Activated T-helper 1 cell treated with anti-CD3 and anti-CD28 coated beads, Interleukin-12 subunit alpha, Interleukin-12 subunit beta, Interleukin-2, Interleukin-4 antibody, amounts not matched to agents 30 ng/mL and 10 ng/mL and 1 ng/mL, durations not matched to agents 14 hours and 24 hours and 36 hours (primary cell): ENCODE measurements at regions not wholly inside any gene's neighbourhood (a gene's known extent, or its start where the extent isn't known, plus 50 kb on each side); places are given as distances from the start of the nearest gene placed in this dataset.

ENCODE experiments used
- DNase-seq: peaks from one replicate; pipeline ENCODE4 v3.0.0; 2021; ENCODE audit warnings: low spot score
- H3K27ac Mint-ChIP-seq: one replicate; pipeline ENCODE4 v1.8.0; 2021; ENCODE audit warnings: mild to moderate bottlenecking, mixed read lengths
- H3K27me3 Mint-ChIP-seq: one replicate; pipeline ENCODE4 v1.8.0; 2022; ENCODE audit warnings: mild to moderate bottlenecking, moderate library complexity, mixed read lengths; ENCODE audit not compliant: insufficient read depth
- H3K36me3 Mint-ChIP-seq: one replicate; pipeline ENCODE4 v1.8.0; 2021; ENCODE audit warnings: low read depth, mixed read lengths
- H3K4me1 Mint-ChIP-seq: one replicate; pipeline ENCODE4 v1.8.0; 2021; ENCODE audit warnings: low read depth, mixed read lengths
- H3K4me3 Mint-ChIP-seq: one replicate; pipeline ENCODE4 v1.8.0; 2021; ENCODE audit warnings: mild to moderate bottlenecking, moderate library complexity, mixed read lengths
- H3K9me3 Mint-ChIP-seq: one replicate; pipeline ENCODE4 v1.8.0; 2021; ENCODE audit warnings: mixed read lengths
- intact Hi-C: fragments of 100-400 bp; cut with micrococcal nuclease; formaldehyde crosslinking; loops from one replicate; pipeline ENCODE4 v1.15.1; 2024

DNA sequence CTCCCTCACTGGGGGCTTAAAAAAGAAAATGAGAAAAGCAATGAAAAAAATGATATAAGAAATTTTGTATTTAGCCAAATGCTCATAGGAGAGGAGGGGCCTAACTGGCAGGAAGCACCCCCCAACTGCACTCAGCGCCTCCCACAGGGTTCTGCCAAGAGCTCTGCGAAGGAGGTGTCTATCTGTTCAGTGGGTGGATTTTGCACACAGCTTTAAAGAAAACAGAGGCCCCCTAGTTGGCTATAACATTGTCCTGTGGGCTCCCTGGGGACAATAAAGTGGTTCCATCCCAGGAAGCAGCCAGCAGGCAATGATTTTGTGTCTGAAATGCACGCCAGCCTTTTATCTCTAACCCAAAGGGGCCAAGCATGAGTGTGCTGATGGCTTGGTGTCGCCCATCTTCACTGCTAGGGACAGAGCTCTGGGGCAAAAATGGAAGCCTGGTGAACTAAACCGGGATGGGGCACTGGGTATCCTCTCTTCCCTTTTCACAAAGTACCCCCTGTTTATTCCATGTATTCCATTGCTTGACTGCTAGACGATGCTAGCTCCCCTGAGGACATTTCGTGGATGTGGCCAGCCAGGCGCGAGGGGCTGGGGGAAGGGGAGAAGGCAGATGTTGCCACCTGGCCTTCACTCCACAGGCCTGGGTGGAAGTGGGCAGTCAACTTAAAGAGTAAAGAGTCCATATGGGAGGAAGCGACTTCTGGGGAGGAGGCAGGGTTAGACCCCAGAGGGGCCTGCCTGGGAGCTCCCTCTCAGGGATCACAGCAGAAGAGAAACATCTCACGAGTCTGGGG is 205.7 kb downstream of the CYP26B1 start:
- no peak for DNase-seq

DNA sequence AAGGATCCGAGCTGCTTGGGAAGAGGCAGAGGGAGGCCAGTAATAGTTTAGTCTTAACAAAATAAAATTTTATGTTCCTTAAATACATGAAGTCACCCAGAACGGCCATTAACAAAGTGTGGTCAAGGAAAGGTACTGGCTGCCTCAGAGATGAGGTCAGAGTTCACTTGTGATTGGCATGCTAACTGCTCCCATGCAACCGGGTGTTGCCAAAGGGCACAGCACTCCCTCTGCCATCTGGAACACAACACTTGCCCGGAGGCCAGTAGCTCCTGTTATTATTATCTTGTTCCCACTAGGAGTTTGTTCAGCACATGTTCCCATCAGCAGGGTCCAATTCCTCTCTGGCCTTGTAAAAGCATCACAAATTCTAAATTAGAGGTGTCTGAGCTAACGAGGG is 207.0 kb downstream of the CYP26B1 start:
- no peaks in the 10 kb centered on the region for H3K4me1 Mint-ChIP-seq
- H3K36me3 Mint-ChIP-seq: no peaks in the 10 kb centered on the region
- no peak for DNase-seq
- H3K9me3 Mint-ChIP-seq: no peaks in the 10 kb centered on the region
- H3K27ac Mint-ChIP-seq: no peak overlapping the region
- H3K4me3 Mint-ChIP-seq: no peak overlapping the region
- intact Hi-C loops: no loop called here
- H3K27me3 Mint-ChIP-seq: peaks cover 6% of the 10 kb centered on the region

More for the DNA sequence above, 205.7 kb downstream of the CYP26B1 start:
- no peaks in the 10 kb centered on the region for H3K4me1 Mint-ChIP-seq
- no peak overlapping the region for H3K4me3 Mint-ChIP-seq
- intact Hi-C loops: no loop called here
- H3K9me3 Mint-ChIP-seq: no peaks in the 10 kb centered on the region
- H3K27ac Mint-ChIP-seq: no peak overlapping the region
- H3K36me3 Mint-ChIP-seq: no peaks in the 10 kb centered on the region
- H3K27me3 Mint-ChIP-seq: peaks cover 10% of the 10 kb centered on the region

DNA sequence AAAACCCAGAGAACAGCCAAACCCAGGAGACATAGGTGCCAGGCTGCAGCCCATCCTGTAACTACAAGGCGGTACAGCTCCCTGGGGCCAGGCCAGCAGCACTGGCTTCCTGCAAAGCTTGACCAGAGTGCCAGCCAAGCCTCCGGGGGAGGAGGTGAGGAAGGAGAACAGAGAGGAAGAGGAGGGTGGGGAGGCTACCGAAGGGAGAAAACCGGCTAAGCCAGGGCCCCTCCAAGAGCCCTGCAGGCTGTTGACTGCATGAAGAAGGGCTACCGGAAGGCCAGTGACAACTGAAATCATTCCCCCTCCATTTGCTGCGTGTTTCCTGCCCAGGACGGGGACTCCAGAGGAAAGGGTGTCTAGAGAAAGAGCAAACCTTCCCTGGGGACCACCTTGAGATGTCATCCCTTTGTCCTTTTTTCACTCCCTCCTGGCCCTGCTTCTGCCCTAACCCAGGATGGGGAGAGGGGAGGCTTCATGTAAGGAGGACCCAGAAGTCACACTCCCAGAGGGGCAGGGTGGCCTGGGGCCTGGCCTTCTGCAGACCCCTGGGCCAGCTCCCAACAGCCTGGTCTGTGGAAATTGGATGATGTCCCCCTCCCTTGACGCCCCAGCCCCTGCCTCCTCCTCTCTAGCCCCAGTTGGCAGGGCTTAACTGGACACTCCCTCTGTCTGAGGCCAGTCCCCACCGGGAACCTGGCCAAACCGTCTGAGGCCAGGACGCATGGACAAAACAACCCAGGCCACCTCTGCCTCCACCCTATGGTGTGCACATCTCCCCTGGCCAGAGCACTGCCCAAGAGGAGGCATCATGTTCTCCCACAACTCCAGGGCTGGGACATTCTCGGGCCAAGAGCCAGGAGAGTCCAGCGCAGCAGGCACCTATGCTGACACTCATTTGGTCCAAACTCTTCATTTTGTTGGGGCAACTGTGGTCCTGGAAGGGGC is 207.8 kb downstream of the CYP26B1 start:
- peaks cover 6% of the 10 kb centered on the region for H3K27me3 Mint-ChIP-seq
- intact Hi-C loops: no loop called here
- no peak overlapping the region for H3K27ac Mint-ChIP-seq
- no peak for DNase-seq
- no peak overlapping the region for H3K4me3 Mint-ChIP-seq
- no peaks in the 10 kb centered on the region for H3K9me3 Mint-ChIP-seq
- H3K36me3 Mint-ChIP-seq: no peaks in the 10 kb centered on the region
- H3K4me1 Mint-ChIP-seq: no peaks in the 10 kb centered on the region

DNA sequence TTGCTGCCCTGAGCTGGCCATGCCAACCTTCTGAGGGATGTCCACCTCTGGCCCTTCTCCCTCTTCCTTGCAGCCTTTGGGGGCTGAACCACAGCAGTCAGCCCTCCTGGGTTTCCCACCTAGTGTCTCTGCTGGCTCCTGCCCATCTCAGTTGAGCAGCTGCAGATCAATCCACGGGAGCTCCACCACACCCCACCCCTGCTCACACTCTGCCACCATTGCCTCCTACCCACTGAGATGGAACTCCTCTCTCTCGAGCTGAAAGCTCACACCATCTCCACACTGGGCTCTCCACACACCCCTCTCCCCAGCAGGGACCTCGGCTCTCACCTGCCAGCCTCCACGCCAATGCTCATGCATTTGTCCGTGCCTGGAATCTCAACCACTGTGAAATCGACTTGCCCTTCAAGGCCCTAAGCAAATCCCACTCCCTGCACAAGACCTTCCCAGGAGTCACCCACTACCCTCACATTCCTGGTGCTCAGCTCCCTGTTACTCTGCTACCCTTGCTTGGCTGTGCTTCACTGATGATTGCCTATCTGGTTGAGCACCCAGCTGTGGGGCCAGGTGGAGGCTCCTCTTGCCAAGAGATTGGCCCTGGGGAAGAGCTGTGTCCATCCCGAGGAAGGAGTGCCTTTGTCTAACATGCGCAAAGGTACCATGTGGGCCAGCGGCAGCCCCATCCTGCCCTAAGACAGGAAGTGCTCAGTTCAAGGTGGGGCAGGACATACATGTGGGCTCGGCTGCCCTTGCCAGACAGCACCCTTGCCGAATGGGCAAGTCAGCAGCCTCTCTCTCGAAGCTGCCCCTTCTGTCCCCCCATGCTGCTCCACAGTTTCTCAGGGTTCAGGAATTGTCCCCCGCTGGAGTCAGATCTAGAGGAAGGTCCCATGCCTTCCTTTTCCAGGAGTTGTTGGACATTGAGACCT is 208.7 kb downstream of the CYP26B1 start:
- no peaks in the 10 kb centered on the region for H3K36me3 Mint-ChIP-seq
- DNase-seq: no peak
- H3K4me3 Mint-ChIP-seq: no peak overlapping the region
- H3K4me1 Mint-ChIP-seq: no peaks in the 10 kb centered on the region
- H3K27ac Mint-ChIP-seq: no peak overlapping the region
- H3K9me3 Mint-ChIP-seq: no peaks in the 10 kb centered on the region
- H3K27me3 Mint-ChIP-seq: peaks cover 5% of the 10 kb centered on the region
- intact Hi-C loops: no loop called here

DNA sequence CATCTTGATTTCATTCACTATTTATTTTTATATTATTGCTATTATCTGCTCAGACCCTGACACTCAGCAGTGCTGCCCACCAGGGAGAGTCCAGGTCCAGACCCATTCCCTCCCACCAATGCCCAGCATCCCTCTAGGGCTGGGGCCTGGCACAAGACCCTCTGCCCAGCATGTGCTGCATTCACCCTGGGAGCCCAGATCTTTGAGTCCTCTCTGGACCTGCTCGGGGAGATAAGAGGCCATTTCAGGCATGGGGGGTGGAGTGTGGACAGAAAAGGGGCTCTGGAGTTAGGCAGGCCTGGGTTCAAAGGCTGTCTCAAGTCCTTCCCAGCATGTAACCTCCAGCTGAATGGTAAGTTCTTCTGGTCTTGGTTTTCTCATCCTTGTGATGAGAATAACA is 209.6 kb downstream of the CYP26B1 start:
- Mint-ChIP-seq H3K27ac (no peak overlapping the region), H3K4me3 (no peak overlapping the region), H3K9me3 (no peaks in the 10 kb centered on the region), H3K36me3 (no peaks in the 10 kb centered on the region), H3K27me3 (peaks cover 5% of the 10 kb centered on the region), H3K4me1 (no peaks in the 10 kb centered on the region)
- intact Hi-C loops: no loop called here
- no peak for DNase-seq

DNA sequence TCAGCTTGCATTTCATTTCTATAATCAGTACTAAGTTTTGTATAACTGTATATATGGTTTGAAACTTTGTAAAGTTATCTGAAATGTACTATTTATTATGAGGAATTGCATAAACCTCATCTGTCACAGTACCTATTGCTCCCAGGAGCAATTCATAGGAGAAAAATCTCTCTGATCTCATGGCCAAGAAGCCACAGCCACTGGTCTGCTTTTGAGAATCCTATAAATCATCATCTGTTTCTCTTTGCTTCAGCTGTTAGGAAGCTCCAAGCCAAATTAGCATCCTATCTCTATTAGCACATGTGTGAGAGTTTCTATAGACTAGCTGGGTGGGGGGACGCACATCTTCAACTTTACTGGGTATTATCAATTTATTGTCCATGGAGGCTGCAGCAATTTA is 210.3 kb downstream of the CYP26B1 start:
- Mint-ChIP-seq H3K27me3 (peaks cover 5% of the 10 kb centered on the region), H3K9me3 (no peaks in the 10 kb centered on the region), H3K4me3 (no peak overlapping the region), H3K4me1 (no peaks in the 10 kb centered on the region), H3K36me3 (no peaks in the 10 kb centered on the region), H3K27ac (no peak overlapping the region)
- no peak for DNase-seq
- intact Hi-C loops: no loop called here

DNA sequence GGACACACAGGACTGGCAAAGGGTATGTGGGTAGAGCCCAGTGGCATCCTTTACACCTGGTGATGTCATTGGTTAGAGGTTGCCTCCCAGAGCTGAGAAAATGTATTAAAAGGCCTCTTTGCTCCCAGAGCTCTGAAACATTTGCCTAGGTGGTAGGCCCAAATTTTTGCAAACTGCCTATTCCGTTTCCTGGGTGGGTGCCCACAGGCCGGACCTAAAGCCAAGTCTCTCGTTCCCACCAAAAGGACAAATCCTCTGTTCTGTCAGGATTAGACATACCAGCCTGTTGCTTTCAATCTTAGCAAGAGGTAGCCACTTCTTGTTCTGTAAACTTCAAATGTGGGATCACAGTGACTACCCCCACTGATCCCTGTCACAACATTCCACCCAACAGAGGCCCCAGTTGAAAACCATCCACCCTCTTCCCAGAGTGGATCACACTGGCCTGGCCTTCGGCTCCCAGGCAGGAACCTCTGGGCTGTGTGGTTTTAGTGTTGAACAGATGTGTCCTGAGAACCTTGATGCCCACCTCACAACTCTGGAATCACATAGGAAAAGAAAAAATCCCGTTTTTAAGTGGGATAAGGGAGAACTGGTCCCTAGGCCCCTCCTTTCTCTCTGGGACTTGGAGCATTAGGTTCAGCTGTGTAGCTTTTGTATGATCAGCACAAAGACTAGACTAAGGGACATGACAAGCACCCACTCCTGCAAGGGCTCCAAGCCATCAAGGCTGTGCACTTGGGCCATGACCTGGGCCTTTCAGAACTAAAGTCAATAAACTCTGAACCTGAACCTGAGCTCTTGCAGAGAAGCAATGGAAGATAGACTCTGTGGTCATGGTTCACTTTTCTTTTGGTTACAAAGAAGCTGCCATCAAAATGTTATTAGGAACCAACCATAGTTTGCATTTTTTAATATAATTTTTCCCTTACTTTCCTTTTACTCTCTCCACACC is 211.3 kb downstream of the CYP26B1 start:
- Mint-ChIP-seq H3K4me1 (no peaks in the 10 kb centered on the region), H3K36me3 (no peaks in the 10 kb centered on the region), H3K27me3 (peaks cover 5% of the 10 kb centered on the region), H3K9me3 (no peaks in the 10 kb centered on the region), H3K27ac (no peak overlapping the region), H3K4me3 (no peak overlapping the region)
- intact Hi-C loops: no loop called here
- DNase-seq: no peak

DNA sequence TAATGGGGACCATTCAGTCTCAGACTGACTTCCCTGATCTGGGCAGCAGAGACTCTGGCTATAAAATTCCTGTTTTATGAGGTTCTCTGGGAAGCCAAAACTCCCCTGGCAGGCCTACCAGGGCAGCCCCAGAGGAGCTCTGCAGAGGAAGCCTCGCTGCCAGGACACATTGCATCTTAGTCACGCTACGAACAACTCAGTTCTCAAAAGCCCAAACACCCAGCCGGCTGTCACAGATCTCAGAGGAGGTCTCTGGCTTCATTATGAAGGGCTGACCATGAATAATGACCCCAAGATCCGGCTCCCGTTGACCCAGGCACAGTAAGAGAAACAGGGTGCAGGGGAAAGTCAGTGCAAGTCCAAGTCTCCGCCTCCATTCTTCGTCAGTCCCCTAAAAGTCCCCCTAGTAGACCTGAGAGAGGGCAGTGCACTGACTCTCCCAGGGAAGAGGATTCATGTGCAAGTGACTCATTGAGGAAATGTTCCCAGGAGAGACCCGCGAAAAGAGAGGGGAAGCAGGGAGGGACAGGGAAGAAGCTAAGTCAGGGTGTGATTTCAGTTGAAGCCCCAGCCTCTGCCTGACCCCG is 212.3 kb downstream of the CYP26B1 start:
- DNase-seq: no peak
- peaks cover 5% of the 10 kb centered on the region for H3K27me3 Mint-ChIP-seq

DNA sequence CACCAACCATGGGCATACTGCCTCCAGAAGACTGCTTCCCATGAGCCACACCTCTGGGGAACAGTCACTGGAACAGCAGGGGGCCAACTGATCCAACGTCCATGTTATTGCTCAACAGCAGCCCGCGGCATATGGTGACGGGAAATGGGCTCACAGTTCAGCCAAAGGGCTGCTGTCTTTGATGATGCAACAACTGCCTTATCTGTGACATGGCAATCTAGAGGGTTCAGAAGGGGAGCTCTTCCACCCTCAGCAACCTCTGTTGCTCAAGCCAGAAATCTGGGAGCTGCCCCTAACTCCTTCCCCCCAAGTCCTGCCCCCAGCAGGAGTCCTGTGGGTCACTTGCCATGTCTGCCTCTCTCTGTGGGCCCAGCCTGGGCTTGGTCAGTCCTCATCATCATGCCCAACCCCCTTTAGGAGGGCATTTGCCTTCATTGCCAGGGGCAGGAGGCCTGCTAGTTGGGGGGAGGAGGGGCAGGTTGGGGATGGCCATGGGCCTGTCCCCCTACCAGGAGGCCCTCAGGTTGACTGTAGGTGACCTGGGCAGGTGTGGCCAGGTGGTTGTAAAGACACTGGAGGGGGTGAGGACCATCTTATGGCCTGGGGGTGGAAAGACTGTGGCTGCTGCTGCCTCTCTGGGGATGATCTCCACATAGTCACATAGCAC is 212.9 kb downstream of the CYP26B1 start:
- no peak for DNase-seq
- H3K27ac Mint-ChIP-seq: no peak overlapping the region
- H3K9me3 Mint-ChIP-seq: no peaks in the 10 kb centered on the region
- H3K4me1 Mint-ChIP-seq: no peaks in the 10 kb centered on the region
- H3K4me3 Mint-ChIP-seq: no peak overlapping the region
- H3K27me3 Mint-ChIP-seq: peaks cover 5% of the 10 kb centered on the region
- no peaks in the 10 kb centered on the region for H3K36me3 Mint-ChIP-seq
- intact Hi-C loops: no loop called here

More for the DNA sequence above, 212.3 kb downstream of the CYP26B1 start:
- Mint-ChIP-seq H3K9me3 (no peaks in the 10 kb centered on the region), H3K4me1 (no peaks in the 10 kb centered on the region), H3K36me3 (no peaks in the 10 kb centered on the region), H3K4me3 (no peak overlapping the region), H3K27ac (no peak overlapping the region)
- intact Hi-C loops: no loop called here

DNA sequence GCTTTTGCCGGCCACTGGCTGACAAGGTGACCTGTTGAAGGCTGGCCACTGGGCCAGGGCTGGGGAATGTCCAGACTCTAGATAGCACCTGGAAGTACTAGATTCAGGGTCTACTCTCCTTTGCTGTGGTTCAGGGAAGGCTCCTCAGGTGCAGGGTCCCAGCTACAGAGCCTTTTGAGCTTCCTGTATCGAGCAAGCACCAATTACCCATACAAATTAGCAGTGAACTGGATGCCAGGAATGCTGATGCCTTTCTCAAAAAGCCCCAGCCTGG is 213.4 kb downstream of the CYP26B1 start:
- Mint-ChIP-seq H3K36me3 (no peaks in the 10 kb centered on the region), H3K4me3 (no peak overlapping the region), H3K27ac (no peak overlapping the region), H3K4me1 (no peaks in the 10 kb centered on the region), H3K9me3 (no peaks in the 10 kb centered on the region), H3K27me3 (peaks cover 5% of the 10 kb centered on the region)
- no peak for DNase-seq
- intact Hi-C loops: no loop called here

DNA sequence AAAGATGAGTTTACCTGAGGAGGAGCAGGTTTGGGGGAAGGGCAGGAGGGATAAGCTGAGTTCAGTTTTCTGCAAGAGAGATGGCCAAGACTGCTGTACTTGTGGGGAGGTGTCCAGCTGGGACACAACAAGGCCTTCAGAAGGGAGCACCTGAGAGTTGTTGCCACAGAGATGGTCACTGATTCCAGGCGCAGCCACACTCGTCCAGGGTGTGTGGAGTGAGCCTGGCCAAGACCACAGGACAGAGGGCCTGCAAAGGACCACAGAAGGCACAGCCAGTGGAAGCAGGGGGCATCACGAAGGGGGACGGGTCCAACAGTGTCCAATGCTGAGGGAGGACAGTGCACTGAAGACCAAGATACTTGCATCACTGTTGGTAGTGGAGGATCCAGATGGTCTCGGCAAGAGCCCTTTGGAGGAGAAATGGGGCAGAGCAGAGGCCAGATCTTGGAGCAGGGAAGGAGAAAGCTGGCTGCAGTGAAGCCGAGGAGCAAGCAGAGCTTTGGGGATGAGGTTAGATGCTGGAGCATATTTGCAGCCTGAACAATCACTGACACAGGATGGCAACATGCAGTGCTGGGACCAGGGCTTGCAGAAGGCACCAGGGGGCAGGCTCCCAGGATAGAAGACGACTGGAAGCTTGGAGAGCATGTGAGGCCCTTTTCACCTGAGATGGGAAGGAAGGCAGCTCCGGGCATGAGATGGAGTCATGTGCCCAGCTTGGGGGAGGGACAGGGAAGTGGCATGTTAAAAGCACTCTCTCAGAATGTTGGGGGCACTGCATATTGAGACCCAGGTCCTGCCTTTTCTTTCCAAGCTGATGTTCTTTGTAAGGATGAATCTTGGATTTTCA is 214.0 kb downstream of the CYP26B1 start:
- Mint-ChIP-seq H3K9me3 (no peaks in the 10 kb centered on the region), H3K4me3 (no peak overlapping the region), H3K4me1 (no peaks in the 10 kb centered on the region), H3K27me3 (peaks cover 5% of the 10 kb centered on the region), H3K27ac (no peak overlapping the region), H3K36me3 (no peaks in the 10 kb centered on the region)
- DNase-seq: no peak
- intact Hi-C loops: no loop called here
